GM10847 (cell line): ENCODE measurements at regions not wholly inside any gene's neighbourhood (a gene's known extent, or its start where the extent isn't known, plus 50 kb on each side); places are given as distances from the start of the nearest gene placed in this dataset.

Experiments used
- POLR2A ChIP-seq: IDR thresholded peaks from 2 replicates; pipeline ENCODE4 v1.6.1; 2011; ENCODE audit not compliant: insufficient read length; ENCODE audit errors: extremely low read depth

- no peak for TF ChIP-seq POLR2A
These were observed 203.8 kb downstream of the SNCAIP start for GRCh38 chr5:122515709-122516431.

- TF ChIP-seq POLR2A, result no peak
These were observed 204.4 kb downstream of the SNCAIP start for GRCh38 chr5:122516432-122516743.

GRCh38 chr5:122517091-122517490 is 205.1 kb downstream of the SNCAIP start:
- TF ChIP-seq POLR2A, result no peak

GRCh38 chr5:122523776-122524175 is 211.7 kb downstream of the SNCAIP start:
- TF ChIP-seq POLR2A, result no peak

- no peak for TF ChIP-seq POLR2A
These were observed 215.5 kb downstream of the SNCAIP start for GRCh38 chr5:122527547-122527946.

- no peak for TF ChIP-seq POLR2A
These were observed 220.0 kb downstream of the SNCAIP start for GRCh38 chr5:122532035-122532434.

GRCh38 chr5:122533825-122534224 is 221.8 kb downstream of the SNCAIP start:
- TF ChIP-seq POLR2A, result no peak

- no peak for TF ChIP-seq POLR2A
These were observed 222.8 kb downstream of the SNCAIP start for GRCh38 chr5:122534829-122535228.

GRCh38 chr5:122541388-122541787 is 229.4 kb downstream of the SNCAIP start:
- no peak for TF ChIP-seq POLR2A

- no peak for TF ChIP-seq POLR2A
These were observed 228.9 kb upstream of the SNX2 start for GRCh38 chr5:122545986-122546385.

- TF ChIP-seq POLR2A, result no peak
These were observed 227.7 kb upstream of the SNX2 start for GRCh38 chr5:122547219-122547618.

GRCh38 chr5:122547669-122548068 is 227.2 kb upstream of the SNX2 start:
- no peak for TF ChIP-seq POLR2A

- TF ChIP-seq POLR2A, result no peak
These were observed 215.2 kb upstream of the SNX2 start for GRCh38 chr5:122559676-122560075.

- TF ChIP-seq POLR2A, result no peak
These were observed 213.7 kb upstream of the SNX2 start for GRCh38 chr5:122561209-122561608.

- TF ChIP-seq POLR2A, result no peak
These were observed 209.5 kb upstream of the SNX2 start for GRCh38 chr5:122565331-122565730.

- no peak for TF ChIP-seq POLR2A
These were observed 198.4 kb upstream of the SNX2 start for GRCh38 chr5:122576256-122577016.

- TF ChIP-seq POLR2A, result no peak
These were observed 193.3 kb upstream of the SNX2 start for GRCh38 chr5:122581629-122582028.
